Stimulated activated CD4-positive, alpha-beta T cell treated with anti-CD3 and anti-CD28 coated beads, TNF-alpha, amount 100 ng/mL, for 48 hours (primary cell): ENCODE measurements at regions not wholly inside any gene's neighbourhood (a gene's known extent, or its start where the extent isn't known, plus 50 kb on each side); places are given as distances from the start of the nearest gene placed in this dataset.

ENCODE experiments used
- DNase-seq, 3 donors: peaks; one replicate each; pipeline ENCODE4 v3.0.0-alpha.2; 2020; ENCODE audit warnings: low read depth in 3 of 3

- no peak for DNase-seq
Measured at GRCh38 chr5:2696156-2696807, 55.2 kb downstream of the IRX2 start.

- no peak for DNase-seq
Measured at GRCh38 chr5:2695200-2695891, 56.1 kb downstream of the IRX2 start.

- no peak for DNase-seq
Measured at GRCh38 chr5:2691530-2691929, 59.9 kb downstream of the IRX2 start.

- no peak for DNase-seq
Measured at GRCh38 chr5:2690293-2690692, 61.2 kb downstream of the IRX2 start.

- DNase-seq, result no peak
Measured at GRCh38 chr5:2688586-2688985, 62.9 kb downstream of the IRX2 start.

GRCh38 chr5:2687746-2688145, 63.7 kb downstream of the IRX2 start:
- DNase-seq, result no peak

- DNase-seq, result no peak
Measured at GRCh38 chr5:2686321-2687124, 65.0 kb downstream of the IRX2 start.

GRCh38 chr5:2685651-2686272, 65.7 kb downstream of the IRX2 start:
- no peak for DNase-seq

GRCh38 chr5:2684606-2685005, 66.9 kb downstream of the IRX2 start:
- DNase-seq, result no peak

GRCh38 chr5:2683720-2684119, 67.8 kb downstream of the IRX2 start:
- no peak for DNase-seq

GRCh38 chr5:2681476-2681875, 70.0 kb downstream of the IRX2 start:
- no peak for DNase-seq

- DNase-seq, result no peak
Measured at GRCh38 chr5:2680979-2681378, 70.5 kb downstream of the IRX2 start.

GRCh38 chr5:2677689-2678088, 73.8 kb downstream of the IRX2 start:
- DNase-seq, result no peak

- DNase-seq, result no peak
Measured at GRCh38 chr5:2675548-2675947, 75.9 kb downstream of the IRX2 start.

GRCh38 chr5:2674456-2674855, 77.0 kb downstream of the IRX2 start:
- no peak for DNase-seq

- no peak for DNase-seq
Measured at GRCh38 chr5:2670940-2671339, 80.5 kb downstream of the IRX2 start.

- no peak for DNase-seq
Measured at GRCh38 chr5:2669913-2670312, 81.6 kb downstream of the IRX2 start.

- DNase-seq, result no peak
Measured at GRCh38 chr5:2669259-2669658, 82.2 kb downstream of the IRX2 start.

- no peak for DNase-seq
Measured at GRCh38 chr5:2666081-2666480, 85.4 kb downstream of the IRX2 start.

- DNase-seq, result no peak
Measured at GRCh38 chr5:2663489-2663888, 88.0 kb downstream of the IRX2 start.

GRCh38 chr5:2660315-2660714, 91.2 kb downstream of the IRX2 start:
- no peak for DNase-seq

- no peak for DNase-seq
Measured at GRCh38 chr5:2658881-2659470, 92.5 kb downstream of the IRX2 start.
